ENCODE measurements at regions not wholly inside any gene's neighbourhood (a gene's known extent, or its start where the extent isn't known, plus 50 kb on each side); places are given as distances from the start of the nearest gene placed in this dataset.

DNA sequence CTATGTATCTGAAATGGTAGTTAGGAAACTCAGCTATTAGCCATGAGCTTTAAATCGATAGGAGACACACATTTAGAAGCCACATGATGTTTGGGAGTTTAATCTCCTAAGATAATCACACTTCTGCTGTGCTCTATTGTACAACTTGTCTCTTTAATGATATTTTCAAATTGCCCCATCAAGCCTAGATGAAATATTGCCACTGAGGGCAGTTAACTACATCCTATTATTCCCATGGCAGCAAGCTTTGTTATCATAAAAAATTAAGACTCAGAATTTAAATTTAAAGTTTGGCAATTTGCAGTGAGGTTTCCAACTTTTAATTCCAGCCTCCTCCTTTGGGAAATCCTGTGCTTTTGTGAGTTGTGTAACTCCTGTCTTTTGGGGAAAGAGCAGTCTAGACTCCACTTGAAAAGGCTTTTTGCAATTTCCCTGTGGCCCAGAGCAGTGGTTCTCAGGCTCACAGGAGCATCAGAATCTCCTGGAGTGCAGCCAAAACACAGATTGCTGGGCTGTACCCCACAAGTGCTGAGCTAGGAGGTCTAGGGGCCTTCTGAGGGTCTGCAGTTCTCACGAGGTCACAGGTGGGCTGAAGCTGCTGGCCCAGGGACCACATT is 792.4 kb downstream of the QKI start:
- DNase-seq = no peak

DNA sequence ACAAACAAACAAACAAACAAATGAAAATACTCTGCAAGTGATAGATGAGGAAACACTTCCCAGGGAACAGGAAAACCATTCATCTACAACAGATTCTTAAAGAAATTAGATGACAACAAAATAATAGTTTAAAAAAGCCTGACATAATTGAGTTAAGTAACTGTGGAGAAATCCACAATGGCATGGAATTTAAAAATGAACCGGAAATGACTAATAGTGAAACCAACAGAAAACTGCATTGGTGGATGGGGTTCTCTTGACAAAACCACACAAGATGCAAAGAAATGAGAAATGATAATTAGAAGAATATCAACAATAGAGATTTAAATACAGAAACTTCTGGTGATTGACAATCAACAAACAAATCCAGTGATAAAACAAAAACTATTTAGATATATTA is 785.6 kb downstream of the QKI start:
- no peak for DNase-seq

DNA sequence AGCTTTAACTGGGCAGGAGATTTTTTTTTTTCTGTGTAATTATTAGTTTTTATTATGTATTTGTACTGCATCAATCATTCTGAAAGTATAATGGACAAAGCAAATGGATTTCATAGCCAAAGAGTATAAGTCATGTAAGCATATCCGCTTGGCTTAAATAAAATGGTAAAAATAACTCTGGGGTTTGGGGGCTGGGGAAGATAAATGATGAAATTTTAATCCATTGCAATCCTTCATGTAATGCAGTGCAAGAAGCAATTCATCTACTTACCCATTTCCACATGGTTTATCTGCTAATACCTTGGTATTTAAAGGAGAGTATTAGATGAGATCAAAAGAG is 781.4 kb downstream of the QKI start:
- DNase-seq = no peak

DNA sequence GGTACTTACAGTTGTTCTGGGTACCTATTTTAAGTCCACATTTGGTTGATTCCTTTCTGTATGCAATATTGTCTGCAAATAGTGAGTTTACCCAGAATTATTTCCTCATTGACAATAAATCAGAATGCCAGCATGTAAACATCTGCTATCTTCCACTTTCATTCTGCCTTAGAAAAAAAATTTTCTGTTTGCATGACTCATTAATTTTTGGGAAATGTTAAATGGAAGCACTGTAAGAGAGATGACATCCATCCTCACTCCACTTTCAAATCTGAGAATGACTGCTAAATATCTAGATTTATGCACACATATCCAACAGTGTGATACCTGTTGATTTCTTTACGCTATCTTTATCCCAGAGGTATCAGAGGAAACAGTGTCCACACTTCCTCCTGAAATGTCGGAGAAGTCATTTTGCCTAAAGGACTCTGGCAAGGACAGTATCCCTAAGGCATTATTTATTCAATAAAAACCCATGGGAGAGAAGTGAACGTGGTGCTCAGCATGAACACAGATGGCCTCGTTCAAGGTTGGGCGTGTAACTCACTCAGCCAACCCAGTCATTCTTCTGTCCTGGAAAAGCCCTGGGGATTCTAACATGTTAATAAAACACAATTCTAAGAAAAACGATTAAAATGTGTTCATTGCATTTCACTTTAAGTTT is 780.9 kb downstream of the QKI start:
- no peak for DNase-seq

DNA sequence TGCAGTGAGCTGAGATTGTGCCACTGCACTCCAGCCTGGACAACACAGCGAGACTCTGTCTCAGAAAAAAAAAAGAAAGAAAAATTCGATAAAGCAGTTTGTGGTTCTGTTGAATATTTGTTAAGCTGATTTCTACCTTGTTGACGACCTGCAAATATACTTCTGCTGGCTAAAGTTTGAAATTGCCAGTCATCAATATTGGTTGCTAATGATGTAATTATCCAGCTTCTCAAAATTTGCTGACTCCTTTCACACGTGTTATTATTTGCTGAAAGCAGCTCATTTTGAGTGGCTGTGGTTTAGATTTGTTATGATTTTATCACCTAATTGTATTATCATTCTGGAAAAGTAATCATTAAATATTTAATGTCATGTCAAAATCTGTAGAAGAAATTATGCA is 774.3 kb downstream of the QKI start:
- DNase-seq = no peak

DNA sequence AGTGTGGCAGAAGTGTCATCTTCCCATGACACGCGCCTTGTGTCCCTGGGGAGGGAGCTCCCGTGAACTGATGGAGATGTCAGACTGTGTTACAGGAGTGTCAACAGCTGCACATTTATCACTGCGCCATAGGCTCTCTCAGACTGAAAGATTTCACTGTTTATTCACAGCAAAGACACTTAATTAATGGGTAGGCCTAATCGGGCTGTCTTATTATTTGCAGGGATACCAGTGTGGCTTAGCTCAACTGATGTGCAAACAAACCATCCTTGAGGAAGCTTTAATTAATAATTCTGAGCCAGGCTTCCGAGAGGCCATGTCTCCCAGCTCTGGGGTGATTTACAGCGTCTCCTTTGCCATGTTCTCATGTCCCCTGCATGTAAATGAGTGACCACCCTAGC is 771.0 kb downstream of the QKI start:
- DNase-seq = no peak

DNA sequence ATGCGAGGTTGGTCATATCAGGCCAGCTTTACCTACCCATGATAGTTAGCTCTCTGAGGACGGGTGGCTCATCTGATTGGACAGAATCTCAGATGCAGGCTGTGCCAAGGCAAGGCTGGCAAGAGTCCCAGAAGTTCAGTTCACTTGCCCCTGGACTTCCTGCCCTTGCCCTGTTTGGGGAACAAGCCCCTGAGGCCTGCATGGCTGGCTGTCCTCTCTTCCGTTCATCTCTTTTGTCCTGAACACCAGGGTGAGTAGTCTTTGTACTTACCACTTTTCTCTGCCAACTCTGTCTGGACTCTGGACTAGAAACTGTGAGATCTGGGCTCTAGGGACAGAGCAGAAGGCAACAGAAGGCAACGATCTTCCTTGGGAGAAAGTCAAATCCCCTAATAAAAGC is 769.9 kb downstream of the QKI start:
- no peak for DNase-seq

DNA sequence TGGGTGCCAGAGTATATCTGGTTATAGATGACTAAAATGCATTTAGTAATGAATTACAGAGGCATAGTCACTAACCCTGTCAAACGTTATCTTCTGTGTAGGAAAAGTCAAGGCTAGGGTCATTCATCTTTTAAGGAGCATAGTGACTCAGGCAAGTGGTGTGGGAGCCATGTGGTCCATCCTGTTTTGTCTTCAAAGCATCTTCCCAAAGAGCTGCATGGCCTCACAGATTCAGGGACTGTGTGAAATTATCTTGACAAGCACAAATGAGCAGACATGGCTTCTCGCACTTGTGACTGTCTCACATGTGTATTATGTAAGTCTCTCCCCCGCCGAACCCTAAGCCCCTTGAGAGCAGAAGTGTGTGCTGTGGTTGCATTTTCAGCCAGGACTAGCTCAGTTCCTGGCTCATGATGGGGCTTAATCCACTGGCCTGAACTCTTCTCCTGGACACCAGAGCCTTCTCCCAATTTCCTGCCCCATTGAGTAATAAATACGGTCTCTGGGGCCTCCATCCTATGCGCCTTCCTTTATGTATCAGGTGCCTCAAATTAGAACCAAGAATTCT is 769.1 kb downstream of the QKI start:
- DNase-seq = no peak

DNA sequence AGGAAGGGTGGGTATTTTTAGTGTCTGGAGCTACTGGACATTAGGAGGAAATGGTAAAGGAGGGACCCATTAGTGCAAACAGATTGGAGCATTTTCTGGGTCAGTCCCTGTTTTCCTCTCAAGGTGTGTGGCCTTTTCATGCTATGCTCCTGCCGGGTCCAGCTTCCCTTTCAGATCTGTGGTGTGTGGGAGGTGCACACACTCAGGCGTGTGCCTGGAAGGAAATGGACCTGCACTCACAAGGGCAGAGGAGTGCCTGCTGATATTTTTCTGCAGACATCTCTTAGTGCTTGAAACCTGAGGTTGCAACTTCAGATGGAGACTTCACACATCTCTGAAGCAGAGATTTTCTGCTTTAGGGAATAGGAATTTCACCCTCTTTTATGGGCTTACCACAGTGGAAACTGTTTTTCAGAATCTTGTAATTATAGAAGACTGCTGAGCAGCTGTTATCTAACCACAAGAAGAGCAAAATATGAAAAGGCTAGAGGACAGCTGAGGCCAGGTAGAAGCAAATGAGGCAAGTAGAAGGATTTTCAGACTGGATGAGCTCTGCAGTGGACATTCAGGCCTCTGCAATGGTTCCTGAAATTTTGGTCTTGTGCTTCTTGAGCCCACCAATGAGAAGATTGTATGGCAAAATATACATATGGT is 764.3 kb downstream of the QKI start:
- no peak for DNase-seq

DNA sequence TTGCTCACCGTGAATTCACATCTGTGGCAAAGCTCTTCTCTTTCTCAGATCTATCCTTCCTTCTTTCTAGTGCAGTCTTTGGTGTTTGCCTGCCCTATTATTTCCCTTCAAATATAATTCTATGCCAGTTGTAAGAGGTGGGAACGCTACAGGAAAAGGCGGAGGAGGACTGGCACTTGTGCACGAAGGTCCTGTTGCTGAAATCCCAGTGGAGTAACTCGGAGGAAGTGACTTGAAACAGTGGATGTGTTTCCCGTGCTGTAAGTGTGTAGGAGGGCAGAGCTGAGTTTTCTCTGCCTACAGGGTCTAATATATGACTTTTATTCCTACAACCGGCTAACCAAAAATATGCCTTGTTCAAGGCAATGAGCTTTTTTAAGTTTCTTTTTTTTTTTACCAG is 754.8 kb downstream of the QKI start:
- DNase-seq = no peak

DNA sequence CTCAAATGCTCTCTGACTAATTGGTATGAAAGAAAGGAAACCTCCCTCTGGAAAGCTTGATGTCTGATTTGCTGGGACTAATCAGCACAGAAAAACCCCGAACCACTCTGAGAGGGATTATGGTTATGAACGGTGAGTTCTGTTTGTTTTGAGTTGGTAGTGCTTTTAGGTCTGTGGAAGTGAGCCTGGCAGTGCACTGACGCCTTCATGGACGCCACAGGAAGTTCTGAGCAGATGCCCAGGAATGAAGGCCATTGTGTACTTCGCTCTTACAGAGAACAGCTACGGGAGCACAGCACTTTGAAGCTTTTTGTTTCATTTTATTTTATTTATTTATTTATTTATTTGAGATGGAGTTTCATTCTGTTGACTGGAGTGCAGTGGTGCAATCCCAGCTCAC is 754.1 kb downstream of the QKI start:
- DNase-seq = no peak

DNA sequence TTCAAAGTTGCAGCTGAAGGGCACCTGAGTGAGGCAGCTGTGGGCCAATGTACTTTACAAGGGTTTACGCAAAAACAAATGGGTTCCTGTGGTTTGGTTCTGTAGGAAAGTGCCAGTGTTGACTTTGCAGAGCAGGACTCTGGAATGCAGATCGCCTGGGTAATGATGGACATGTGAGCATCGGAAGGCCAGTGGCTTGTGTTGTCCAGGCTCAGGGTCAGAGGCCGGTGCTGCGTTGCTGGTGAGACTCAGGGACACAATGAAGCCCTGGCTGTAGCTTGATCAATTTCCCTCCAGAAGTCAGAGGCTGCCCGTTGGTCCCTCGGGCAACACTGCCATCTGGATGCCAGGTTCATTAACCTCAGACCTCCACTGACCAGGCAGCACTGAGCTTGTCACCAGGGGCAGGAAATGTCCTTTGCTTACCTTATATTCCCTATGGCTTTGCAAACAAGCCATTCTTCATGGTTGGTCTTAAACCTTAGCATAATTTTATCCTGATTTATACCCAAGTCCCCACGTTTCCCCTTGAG is 753.4 kb downstream of the QKI start:
- DNase-seq = no peak

DNA sequence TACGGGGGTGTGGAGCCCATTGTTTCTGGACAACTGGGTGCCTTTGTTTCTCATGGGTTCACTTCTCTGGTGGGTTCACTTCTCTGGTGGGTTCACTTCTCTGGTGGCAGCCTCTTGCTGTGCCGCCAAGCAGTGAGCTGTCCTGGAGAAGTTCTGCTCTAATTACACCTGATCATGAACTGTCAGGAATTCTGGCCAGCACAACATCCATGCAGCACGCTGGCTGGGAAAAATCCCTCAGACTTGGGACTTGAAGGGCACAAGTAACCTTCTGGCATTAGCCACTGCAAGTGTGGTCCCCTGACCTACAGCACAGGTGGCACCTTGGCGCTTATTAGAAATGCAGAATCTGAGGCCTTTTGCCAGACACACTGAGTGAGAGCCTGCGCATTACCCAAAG is 752.5 kb downstream of the QKI start:
- DNase-seq = no peak

DNA sequence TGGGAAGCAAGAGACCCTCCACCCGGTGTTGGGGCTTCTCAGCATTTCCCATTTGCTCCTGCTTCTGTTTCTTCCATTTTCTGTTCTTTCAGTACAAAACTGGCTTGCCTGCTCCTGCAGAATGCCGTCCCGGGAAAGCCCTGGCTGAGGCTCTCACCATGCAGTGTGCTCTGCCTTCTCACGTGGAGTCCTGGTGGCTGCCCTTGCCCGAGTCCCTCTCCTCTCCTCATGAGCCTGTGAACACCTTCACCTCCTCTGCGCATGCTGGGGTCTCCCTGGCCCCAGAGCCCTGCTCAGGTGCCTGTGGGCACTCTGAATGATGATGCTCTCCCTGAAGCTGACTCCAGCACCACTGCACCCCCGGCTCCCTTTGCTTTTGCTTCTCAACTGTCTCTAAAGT is 752.0 kb downstream of the QKI start:
- no peak for DNase-seq

DNA sequence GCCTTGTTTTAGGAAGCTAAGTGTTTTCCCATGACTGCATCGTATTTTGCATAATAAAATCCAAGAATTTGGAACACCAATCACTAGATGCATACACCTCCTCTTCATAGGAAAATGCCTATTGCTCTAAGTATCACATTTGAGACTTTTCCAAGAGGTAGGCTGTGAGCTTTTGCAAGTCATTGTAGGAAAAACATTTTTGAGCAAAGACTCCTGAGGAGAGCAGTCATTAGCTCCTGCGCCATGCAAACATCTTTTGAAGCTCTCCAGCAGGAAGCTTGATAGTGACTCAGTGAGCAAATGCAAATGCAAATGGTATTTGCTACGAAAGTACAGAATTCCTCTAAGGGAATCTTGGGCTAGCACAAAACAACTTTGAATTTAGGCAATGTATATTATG is 750.4 kb downstream of the QKI start:
- no peak for DNase-seq

DNA sequence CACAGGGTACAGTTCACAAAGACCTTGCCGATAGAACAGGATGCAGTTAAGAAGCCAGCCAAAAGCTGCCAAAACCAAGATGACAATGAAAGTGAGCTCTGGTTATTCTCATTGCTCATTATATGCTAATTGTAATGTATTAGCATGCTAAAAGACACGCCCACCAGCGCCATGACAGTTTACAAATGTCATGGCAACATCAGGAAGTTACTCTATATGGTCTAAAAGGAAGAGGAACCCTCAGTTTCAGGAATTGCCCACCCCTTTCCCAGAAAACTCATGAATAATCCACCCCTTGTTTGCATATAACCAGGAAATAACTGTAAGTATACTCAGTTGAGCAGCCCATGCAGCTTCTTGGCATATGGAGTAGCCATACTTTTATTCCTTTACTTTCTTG is 748.7 kb downstream of the QKI start:
- no peak for DNase-seq

DNA sequence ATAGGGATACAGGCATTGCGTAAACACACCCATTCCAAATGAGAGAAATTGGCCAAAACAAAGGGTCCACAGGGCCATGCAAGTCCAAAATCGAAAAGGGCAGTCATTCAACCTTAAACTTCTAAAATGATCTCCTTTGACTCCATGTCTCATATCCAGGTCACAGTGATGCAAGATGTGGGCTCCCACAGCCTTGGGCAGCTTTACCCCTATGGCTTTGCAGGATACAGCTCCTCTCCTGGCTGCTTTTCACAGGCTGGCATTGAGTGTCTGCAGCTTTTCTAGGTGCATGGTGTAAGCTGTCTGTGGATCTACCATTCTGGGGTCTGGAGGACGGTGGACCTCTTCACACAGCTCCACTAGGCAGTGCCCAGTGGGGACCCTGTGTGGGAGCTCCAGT is 744.5 kb downstream of the QKI start:
- DNase-seq = no peak

DNA sequence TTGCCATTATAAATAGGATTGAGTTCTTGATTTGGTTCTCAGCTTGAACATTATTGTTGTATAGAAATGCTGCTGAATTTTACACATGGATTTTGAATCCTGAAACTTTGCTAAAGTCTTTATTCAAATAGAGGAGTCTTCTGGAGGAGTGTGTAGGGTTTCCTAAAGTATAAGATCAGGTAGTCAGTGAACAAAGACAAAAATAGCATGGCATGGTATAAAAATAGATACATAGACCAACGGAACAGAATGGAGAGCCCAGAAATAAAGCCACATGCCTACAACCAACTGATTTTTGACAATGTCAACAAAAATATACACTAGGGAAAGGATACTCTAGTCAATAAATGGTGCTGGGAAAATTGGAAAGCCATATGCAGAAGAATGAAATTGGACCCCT is 740.1 kb downstream of the QKI start:
- DNase-seq = no peak

DNA sequence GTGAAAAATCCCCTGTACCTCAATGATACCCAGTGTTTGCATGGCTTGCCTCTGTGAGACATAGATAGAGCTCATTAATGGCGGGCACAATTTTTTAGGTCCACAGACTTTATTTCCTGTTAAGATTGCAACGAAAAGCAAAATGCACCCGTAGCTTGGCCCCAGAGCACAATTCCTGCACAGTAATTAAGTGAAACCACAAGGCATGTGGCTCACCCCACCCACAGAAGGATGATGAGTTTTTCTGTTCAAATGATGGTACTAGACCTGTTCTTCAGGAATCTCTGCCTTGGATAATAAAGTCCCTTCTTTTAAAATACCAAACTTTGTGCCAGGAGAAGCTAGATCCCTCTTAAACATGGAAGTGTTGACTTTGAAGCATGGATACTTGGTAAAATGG is 738.1 kb downstream of the QKI start:
- peak; percentile 59 for DNase-seq

DNA sequence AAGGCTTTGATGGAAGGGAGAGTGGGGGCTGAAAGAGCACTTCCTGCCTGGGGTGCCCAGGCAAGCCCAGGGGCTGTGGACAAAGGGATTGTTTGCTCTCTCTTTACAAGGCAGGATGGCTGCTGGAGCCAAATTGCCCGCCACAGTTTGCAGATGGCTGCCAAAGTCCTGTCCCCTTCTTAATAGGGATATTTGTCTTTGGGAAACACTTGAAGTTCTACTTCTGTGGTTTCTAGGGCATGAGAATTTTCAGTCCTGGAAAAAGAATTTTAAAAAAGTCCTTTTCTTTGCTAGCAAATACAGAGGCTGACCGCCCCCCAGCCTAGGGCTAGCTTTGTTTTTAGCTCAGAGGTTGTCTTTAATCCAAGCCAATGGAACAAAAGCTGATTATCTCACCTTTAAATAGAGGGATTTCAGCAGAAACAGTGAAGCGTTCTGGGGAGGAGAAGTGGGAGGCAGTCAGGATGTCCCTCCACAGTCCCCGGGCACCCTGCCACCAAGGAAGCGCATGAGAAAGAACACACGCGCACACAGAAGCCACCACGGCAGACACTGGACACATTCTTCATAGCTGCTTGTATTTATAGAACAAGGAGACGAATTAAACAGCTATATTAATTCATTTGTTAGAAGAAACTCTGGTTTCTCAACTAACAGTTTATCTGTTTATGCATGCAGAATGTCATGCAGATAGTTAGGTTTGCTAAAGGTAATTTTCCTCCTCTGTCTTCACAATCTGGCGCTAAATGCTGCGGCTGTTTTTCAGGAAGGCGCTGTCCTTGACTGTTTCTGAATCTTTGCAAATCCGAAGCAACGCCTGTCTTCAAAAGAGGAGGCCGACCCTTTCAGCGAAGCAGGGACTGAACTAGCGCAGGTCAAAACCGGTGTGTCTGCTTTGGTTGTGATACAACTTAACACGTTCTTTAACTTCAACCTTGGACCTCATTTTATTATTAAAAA is 736.9 kb downstream of the QKI start:
- no peak for DNase-seq

DNA sequence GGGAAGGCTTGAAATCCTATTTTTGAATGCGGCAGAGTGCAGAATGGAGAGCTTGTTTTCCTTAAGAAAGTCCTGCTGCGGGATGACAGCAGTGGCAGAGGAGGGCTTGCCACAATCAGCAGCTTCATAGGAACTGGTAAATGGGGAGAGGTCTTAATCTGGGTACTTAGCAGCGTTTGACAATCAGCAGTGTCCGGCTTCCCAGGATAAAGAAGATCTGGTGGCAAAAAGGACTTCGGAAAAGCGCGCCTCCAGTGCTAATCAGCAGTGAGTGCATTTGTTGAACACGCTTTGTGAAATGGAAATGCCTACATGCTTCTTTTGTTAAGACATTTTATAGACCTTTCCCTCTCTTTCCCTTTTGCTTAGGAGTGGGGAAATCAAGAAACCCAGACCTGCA is 735.7 kb downstream of the QKI start:
- DNase-seq = no peak

DNA sequence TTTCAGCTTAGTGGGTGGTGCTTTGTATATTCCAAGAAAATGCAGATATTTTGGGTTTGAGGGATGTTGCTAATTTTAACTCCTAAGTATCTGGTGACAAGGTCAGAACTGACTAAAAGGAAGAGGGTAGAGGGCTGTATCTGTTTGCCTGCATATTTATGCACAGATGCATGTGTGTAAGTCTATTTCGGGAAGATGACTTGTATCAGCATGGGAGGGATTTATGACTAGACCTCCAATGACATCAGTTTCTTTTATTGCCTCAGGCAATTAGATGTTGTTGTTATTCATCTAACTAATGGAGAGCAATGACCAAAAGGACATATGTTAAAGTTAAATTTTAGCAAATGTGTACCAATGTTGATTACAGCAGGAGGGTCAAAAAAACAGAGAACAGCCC is 734.3 kb downstream of the QKI start:
- DNase-seq = no peak

DNA sequence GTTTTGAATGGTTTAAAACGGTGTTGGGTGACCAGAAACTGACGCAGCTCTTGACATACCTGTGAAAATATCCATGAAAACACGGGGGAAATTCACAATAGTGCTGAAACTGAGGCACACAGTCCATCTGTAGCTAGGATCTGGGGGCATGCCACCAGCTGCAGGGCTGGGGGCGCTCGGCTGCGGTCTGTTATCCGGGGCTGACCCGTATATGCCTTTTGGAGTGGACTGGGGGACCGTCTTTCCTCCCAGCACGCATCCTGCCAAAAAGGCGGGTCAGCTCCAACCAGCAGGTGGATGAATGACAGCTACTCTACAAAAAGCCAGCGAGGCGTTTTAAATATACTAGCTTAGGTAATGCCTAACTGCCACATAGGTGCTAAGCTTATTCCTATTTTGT is 729.8 kb downstream of the QKI start:
- DNase-seq = no peak

Data from islet precursor cell (in vitro differentiated cells).